Colon (tissue), 2 donors: ENCODE measurements at regions not wholly inside any gene's neighbourhood (a gene's known extent, or its start where the extent isn't known, plus 50 kb on each side); places are given as distances from the start of the nearest gene placed in this dataset.

ENCODE experiments used
- FAIRE-seq: peaks from 2 replicates; lab custom pipeline; 2012; peaks lifted over from hg19 to GRCh38; lab: Jason Lieb, UNC
- donor health status: control.
- donor health status: control.

DNA sequence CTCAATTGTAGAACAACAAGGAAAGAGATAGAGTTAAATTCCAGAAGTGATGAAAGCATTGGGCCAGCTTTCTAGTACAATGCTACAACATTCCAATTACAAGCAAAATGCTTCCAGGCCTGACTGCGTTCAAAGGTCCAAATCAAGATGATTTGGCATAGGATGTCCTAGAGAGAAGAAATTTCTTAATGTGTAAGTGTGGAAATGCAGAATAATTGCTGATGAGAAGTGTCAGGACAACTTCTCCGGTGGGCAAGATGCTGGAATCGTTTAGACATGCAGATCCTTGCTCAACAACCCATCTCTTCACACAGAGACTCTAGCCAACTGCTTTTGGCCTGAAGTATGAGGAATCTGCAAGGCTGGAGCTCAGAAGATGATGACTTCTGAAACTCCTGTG is 71.1 kb upstream of the PDZRN3 start:
- FAIRE-seq = no peak

GRCh38 chr3:73694983-73695757 is 70.4 kb upstream of the PDZRN3 start:
- no peak for FAIRE-seq

GRCh38 chr3:73687106-73688004 is 62.6 kb upstream of the PDZRN3 start:
- FAIRE-seq = no peak

DNA sequence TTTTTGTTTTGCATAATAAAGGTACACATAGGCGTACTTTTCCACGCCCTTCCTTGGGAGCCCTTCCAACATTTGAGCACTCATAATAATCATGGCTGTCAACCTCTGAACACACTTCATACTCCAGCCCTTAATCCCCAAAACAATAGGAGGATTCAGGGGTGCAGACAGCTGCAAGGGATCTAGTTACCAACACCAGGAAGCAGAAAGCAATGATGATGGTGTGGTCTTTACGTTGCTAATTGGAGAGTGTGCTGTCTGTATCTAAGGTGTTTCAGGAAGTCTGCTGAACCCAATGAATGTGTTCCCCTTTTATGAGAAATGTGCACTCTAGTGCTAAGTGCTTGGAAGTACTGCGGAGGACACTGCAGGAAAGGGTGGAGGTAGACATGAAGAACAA is 60.3 kb upstream of the PDZRN3 start:
- no peak for FAIRE-seq

DNA sequence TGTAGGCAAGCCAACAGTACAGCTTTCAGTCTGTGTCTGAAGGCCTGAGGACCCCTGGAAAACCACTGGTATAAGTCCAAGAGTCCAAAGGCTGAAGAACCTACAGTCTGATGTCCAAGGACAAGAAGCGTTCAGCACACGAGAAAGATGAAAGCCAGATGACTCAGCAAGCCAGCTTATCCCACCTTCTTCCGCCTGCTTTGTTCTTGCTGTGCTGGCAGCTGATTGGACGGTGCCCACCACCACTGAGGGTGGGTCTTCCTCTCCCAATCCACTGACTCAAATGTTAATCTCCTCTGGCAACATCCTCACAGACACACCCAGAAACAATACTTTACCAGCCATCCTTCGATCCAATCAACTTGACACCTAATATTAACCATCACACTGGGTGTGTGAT is 59.0 kb upstream of the PDZRN3 start:
- FAIRE-seq = no peak

- FAIRE-seq = no peak
Measured at GRCh38 chr3:73681610-73682009, 56.9 kb upstream of the PDZRN3 start.

DNA sequence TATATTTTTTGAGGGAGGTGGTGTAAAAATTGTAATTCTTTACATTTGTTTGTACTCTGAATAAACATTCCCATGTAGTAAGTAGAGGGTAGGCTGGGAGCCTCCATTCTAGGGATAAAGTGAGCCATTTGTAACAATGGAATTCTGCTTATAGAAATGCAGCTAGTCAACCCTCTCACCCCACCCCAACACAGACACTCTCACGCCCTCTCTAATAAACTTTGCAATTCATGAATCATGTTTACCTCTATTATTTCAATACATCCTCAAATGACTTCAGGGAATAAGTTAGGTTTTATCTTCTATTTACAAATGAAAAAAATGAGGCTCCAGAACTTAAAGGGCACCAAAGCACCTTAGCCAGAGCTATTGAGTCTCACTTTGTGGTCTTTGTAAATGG is 56.5 kb upstream of the PDZRN3 start:
- FAIRE-seq = no peak

- FAIRE-seq = no peak
Measured at GRCh38 chr3:73680391-73681095, 55.8 kb upstream of the PDZRN3 start.

- FAIRE-seq = peak; percentile 10
Measured at GRCh38 chr3:73677336-73678024, 52.7 kb upstream of the PDZRN3 start.
